ENCODE measurements at regions not wholly inside any gene's neighbourhood (a gene's known extent, or its start where the extent isn't known, plus 50 kb on each side); places are given as distances from the start of the nearest gene placed in this dataset.
"Not testable (repeated sequence)": the region's sequence is repeated elsewhere in the genome, so short reads cannot be mapped to it uniquely, and the experiment has no call there.

GRCh38 chr4:133267506-133267905 lies 118.4 kb downstream of the PCDH10 start:
- not testable (repeated sequence) for TF ChIP-seq EZH2 (IDR thresholded peaks at IDR 0.05; ENCODE audit: insufficient read depth, poor library complexity, severe bottlenecking); EZH2phosphoT487 (IDR thresholded peaks at IDR 0.05; ENCODE audit: insufficient read depth, low read depth)

Measured in GM23248 (cell line).